HG02623 (cell line): ENCODE measurements at regions not wholly inside any gene's neighbourhood (a gene's known extent, or its start where the extent isn't known, plus 50 kb on each side); places are given as distances from the start of the nearest gene placed in this dataset.
"Not testable (repeated sequence)": the region's sequence is repeated elsewhere in the genome, so short reads cannot be mapped to it uniquely, and the experiment has no call there.

ENCODE experiments used
- ATAC-seq: cut with Tn5 transposase; IDR thresholded peaks from one replicate; pipeline ENCODE4 v1.9.1; 2021; ENCODE audit warnings: moderate library complexity; ENCODE audit not compliant: unreplicated experiment

- peak; percentile 35 for ATAC-seq
These were observed 68.1 kb upstream of the CEP85L start for GRCh38 chr6:118719351-118720124.

DNA sequence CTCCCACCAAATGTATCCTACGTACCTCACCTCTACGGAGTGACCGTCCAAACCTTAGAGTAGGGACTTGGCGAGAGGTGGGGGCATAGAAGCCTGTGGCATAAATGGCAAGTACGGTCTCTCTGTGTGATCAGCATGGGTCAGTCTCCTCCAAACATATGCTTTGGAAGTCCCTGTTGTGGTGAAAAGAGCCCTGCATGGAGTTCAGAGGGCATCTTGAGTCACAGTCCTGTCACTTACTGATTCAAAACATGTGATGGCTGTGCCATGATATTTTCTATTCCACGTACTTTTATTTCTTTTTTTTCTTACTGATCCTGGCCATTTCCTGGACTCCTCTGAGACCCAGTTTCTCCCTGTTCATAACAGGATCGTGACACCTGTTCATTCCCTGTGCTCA, 67.5 kb upstream of the CEP85L start:
- no peak for ATAC-seq

DNA sequence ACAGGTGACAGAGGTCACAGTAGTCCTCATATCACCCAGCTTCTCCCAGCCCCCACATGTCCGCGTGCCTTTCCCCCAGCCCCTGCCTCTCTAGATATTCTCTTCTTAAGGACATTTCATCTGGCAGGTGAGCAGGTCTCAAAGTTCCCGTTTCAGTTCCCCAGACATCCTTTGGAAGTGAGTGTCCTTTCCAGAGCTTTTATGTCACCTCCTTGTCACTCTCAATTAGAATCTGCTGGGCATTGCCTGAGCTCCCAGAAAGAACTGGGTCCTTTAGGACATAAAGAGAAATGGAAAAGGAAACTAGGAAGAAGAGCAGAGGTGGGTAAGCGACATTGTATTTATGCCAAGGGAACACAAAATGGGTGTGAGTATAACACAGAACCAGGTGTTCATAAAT, 66.9 kb upstream of the CEP85L start:
- ATAC-seq = no peak

DNA sequence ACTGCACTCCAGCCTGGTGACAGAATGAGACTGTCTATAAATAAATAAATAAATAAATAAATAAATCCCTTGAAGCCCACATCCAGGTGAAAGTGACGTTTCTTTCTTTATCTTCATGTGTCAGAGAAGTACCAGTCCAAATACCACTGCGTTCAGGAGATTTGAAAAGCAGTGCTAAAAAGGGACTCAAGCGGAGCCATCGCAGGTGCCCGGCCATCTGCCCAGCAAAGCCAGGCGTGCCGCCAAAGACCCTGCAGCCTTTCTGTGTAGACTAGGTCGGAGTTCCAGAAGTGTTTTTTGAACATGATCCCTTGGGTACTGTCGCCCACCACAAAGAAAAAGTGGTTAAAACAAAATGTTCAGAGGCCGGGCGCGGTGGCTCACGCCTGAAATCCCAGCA, 65.7 kb upstream of the CEP85L start:
- no peak for ATAC-seq

GRCh38 chr6:118715907-118716306, 64.5 kb upstream of the CEP85L start:
- not testable (repeated sequence) for ATAC-seq

GRCh38 chr6:118715376-118715775, 64.0 kb upstream of the CEP85L start:
- ATAC-seq = no peak

DNA sequence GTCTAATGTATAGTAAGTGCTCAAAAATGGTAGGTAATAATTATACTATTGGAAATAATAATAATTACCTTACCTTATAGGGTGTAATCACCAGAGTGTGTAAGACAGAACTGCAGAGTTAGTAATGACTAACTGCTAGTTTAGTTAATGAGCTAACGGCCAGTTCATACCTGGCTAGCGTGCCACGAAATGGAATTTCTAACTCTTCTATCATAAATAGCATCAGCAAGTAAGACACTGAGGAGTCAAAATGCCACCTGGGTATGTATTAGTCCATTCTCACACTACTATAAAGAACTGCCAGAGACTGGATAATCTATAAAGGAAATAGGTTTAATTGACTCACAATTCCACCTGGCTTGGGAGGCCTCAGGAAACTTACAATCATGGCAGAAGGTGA, 63.4 kb upstream of the CEP85L start:
- no peak for ATAC-seq

GRCh38 chr6:118712969-118713368, 61.6 kb upstream of the CEP85L start:
- no peak for ATAC-seq

DNA sequence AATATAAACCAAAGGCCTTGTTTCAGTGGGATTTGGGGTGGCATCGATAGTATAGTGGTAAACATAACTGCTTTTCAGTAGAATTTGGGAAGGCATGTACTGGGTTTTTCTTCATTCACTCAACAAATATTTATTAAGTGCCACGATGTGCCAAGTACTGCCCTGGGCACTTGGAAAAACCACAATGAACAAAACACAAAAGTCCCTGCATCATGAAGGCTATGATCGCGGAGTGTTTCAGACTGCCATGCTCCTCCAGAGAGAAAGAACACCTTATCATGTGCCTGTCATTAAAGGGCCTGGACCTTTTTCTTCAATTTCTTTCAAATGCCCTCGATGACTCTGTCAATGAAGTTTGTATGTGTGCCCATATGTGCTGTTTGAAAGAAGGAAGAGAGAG, 59.2 kb upstream of the CEP85L start:
- no peak for ATAC-seq

GRCh38 chr6:118709859-118710350, 58.5 kb upstream of the CEP85L start:
- peak; percentile 93 for ATAC-seq

DNA sequence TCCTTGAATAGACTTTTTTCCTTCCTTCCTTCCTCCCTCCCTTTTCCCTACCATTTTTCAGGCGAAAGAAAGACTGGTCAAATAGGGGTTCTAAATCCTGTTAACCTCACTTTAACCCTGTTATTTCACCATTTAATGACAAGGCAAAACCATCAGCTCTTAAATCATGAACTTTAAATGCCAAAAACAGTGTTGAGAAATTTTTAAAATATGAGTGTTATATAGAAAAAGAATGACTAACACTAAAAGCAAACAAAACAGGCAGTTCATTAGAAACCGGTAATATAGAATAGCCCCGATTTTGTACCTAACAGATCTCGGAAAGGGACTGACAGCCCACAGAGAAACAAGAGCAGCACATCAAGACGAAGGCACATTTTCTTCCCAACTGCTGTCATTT, 57.4 kb upstream of the CEP85L start:
- ATAC-seq = no peak

DNA sequence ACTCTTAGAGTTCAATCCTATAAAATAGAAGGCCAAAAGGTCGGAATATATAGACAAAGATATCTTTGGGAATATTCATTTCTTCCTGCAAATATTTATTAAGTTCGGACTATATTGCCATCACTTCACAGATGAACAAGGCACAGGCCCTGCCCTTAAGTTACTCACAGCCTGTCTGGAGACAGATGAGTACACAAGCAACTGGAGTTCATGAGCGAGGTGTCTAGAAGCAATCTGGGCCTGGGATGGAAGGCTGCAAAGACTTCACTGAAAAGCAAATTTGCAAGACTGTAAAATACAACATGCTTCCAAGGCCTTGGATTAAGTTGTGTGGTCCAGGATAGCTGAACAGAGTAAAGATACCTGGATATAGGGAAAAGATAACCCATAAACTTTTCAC, 56.7 kb upstream of the CEP85L start:
- no peak for ATAC-seq

GRCh38 chr6:118706702-118707101, 55.3 kb upstream of the CEP85L start:
- no peak for ATAC-seq

DNA sequence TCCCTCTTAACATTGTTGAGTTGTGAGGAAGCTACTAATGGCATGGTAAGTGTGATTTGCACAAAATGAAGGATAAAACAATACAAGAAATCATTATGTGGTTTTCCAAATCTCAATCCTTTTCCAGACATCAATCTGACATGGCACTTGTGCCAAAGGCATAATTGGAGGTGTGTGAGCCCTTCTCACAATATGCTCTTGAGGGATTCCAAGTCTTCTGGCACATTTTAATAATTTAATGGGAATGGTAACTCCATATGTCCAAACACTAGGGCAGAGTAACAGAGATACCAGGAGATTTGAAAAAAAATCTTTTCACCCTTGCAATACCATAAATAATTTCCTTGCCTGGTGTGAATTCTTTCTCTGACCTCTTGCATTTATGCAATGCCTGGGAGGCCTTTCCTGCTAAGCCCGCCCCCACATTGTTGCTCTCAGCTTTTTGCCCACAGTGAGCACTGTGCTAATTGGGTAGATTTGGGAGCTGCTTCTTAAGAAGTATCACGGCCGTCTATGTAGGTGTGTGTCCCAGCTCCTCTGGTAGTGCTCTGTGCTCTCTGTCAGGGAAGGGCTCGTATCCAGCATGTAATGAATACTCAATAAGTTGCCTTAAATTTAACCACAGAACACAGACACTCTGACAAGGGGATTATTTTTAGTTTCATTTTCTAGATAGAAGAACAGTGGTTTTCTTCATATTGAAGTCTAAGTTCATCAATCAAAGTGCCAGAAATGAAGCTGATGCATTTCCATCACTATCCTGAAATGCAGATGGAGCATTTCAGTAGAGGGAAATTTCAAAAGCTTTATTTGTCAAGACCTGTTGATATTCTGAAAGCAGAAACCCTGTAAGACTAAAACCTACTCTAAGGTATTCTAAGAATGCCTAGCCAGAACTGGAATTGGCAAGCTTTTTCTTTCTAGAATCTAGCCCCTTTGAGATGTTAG, 54.4 kb upstream of the CEP85L start:
- ATAC-seq = peak; percentile 28

- no peak for ATAC-seq
These were observed 53.5 kb upstream of the CEP85L start for GRCh38 chr6:118704915-118705314.

DNA sequence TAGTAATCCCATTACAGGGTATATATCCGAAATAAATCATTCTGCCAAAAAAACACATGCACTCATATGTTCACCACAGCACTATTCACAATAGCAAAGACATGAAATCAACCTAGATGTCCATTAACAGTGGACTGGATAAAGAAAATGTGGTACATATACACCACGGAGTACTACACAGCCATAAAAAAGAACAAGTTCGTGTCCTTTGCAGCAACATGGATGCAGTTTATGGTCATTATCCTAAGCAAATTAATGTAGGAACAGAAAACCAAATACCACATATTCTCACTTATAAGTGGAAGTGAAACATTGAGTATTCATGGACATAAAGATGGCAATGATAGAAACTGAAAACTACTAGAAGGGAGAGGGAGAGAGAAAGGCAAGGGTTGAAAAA, 49.9 kb upstream of the CEP85L start:
- not testable (repeated sequence) for ATAC-seq
